Smooth muscle cell (in vitro differentiated cells): ENCODE measurements at regions not wholly inside any gene's neighbourhood (a gene's known extent, or its start where the extent isn't known, plus 50 kb on each side); places are given as distances from the start of the nearest gene placed in this dataset.
A peak's percentile ranks its signal among the peaks of the same experiment; 100 is the strongest.

Experiments
- DNase-seq: peaks from one replicate; lab custom pipeline; 2025; ENCODE audit not compliant: unreplicated experiment; lab: John Stamatoyannopoulos, UW
- H2AFZ ChIP-seq: fragments of 200-600 bp; sonication (generic); 2 replicates; pipeline ENCODE4 v1.6.0; 2016; ENCODE audit warnings: antibody characterized with exemption, low read depth, mild to moderate bottlenecking
- H3F3A ChIP-seq: fragments of 200-600 bp; sonication (generic); 2 replicates; pipeline ENCODE4 v1.6.0; 2017; ENCODE audit warnings: antibody characterized with exemption, low read depth
- H3K27ac ChIP-seq: fragments of 200-600 bp; sonication (generic); 2 replicates; pipeline ENCODE4 v1.5.1; 2016; ENCODE audit warnings: low read depth, mild to moderate bottlenecking
- H3K27me3 ChIP-seq: fragments of 200-600 bp; sonication (generic); 2 replicates; pipeline ENCODE4 v1.6.1; 2016; ENCODE audit warnings: low read depth, mild to moderate bottlenecking
- H3K36me3 ChIP-seq: fragments of 200-600 bp; sonication (generic); 2 replicates; pipeline ENCODE4 v1.5.1; 2016; ENCODE audit warnings: low read depth
- H3K4me1 ChIP-seq: fragments of 200-600 bp; sonication (generic); 2 replicates; pipeline ENCODE4 v1.5.1; 2016; ENCODE audit warnings: low read depth
- H3K4me2 ChIP-seq: fragments of 200-600 bp; sonication (generic); 2 replicates; pipeline ENCODE4 v1.6.0; 2016; ENCODE audit warnings: mild to moderate bottlenecking
- H3K4me3 ChIP-seq: fragments of 200-600 bp; sonication (generic); 2 replicates; pipeline ENCODE4 v1.5.1; 2016; ENCODE audit warnings: mild to moderate bottlenecking
- H3K79me2 ChIP-seq: fragments of 200-600 bp; sonication (generic); 2 replicates; pipeline ENCODE4 v1.6.0; 2016; ENCODE audit warnings: low read depth, mild to moderate bottlenecking
- H3K9ac ChIP-seq: fragments of 200-600 bp; sonication (generic); 2 replicates; pipeline ENCODE4 v1.6.0; 2016; ENCODE audit warnings: low read depth
- H3K9me3 ChIP-seq: fragments of 200-600 bp; sonication (generic); replicated peaks from 2 replicates; pipeline ENCODE4 v1.5.1; 2016; ENCODE audit warnings: low read depth
- H4K20me1 ChIP-seq: fragments of 200-600 bp; sonication (generic); 2 replicates; pipeline ENCODE4 v1.6.0; 2016; ENCODE audit warnings: low read depth
- CTCF ChIP-seq: fragments of 200-600 bp; sonication (generic); IDR thresholded peaks from 2 replicates; pipeline ENCODE4 v1.5.1; 2017; ENCODE audit warnings: borderline replicate concordance, mild to moderate bottlenecking, antibody characterized with exemption; ENCODE audit not compliant: insufficient read depth, poor library complexity, severe bottlenecking
- WGBS: methylation state at CpG from one replicate; pipeline ENCODE4 v1.1.7; 2016; ENCODE audit warnings: low lambda C conversion rate; 5-methylcytosine and 5-hydroxymethylcytosine counted together

DNA sequence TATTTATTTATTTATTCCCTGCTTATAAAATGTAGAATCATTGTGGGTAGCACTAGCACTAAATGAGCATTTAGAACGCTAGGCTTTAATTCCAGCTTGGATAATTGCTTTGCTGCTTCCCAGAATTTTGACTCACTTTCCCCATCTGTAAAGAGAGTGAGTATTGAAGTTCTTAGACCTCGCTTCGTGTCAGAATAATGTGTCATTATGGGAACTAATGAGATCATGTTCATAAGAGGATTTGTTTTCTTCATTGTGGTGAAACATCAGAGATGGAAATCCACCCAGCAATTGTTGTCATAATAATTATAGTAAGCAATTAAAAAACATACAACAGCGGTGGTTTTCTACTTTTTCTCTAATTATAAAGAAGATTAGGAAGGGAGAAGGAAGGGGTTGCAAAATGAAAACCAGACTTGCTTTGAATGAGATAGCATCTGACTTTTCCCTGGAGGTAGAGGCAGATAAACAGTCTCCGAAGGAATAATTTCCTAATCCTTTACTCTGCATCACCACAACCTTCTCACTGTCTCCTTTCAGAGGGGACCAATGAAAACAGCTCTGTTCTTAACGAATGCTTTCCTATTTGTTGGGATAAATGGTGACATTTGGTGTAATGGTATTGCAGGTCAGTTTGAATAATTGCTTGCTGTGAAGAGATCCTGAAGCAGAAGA, 86.8 kb upstream of the ARHGAP5 start:
- Histone ChIP-seq H3K4me3 (peak overlapping the region; percentile 8), H3K9me3 (no peaks in the 10 kb centered on the region), H2AFZ (no peak overlapping the region), H4K20me1 (no peaks in the 10 kb centered on the region), H3K79me2 (no peaks in the 10 kb centered on the region), H3K9ac (peak overlapping the region; percentile 83), H3K27ac (peak overlapping the region; percentile 98), H3K27me3 (no peaks in the 10 kb centered on the region), H3F3A (peaks cover 48% of the 10 kb centered on the region), H3K4me2 (peak overlapping the region; percentile 76), H3K36me3 (no peaks in the 10 kb centered on the region), H3K4me1 (peaks cover 38% of the 10 kb centered on the region)
- no peak for TF ChIP-seq CTCF
- WGBS: 14% methylated on average over 6 of the region's 6 CpGs
- no peak for DNase-seq

DNA sequence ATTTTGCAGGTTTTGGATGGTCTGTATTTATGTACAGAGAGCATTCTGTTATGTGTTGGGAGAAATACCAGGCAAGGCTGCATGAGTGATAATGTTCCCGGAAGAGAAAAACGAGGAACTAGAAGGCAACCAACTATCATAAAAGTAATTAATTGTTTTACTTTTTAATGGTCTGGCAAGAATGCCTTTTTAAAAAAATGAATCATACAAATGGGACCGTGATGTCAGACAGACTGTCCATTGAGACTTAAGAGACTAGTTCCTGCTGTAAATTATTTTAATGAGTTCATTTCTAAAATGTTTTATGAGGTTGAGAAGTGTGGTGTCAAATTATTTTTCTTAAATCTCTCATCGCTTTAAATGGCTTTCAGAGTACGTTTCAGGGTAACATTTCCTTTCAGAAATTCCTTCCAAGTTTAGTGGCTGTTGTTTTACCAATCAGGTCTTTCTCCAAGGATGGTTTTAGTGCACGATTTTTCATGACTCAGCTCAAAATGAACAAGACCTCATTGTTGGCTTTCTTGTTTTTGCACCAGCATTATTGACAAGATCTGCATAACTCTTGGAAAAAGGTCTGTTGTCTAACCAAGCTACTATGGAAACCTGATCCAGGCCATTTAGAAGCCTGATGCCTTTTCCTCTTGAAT, 86.1 kb upstream of the ARHGAP5 start:
- TF ChIP-seq CTCF: no peak
- Histone ChIP-seq H4K20me1 (no peaks in the 10 kb centered on the region), H3F3A (peaks cover 48% of the 10 kb centered on the region), H3K4me3 (peak overlapping the region; percentile 8), H3K4me2 (peak overlapping the region; percentile 76), H3K27me3 (no peaks in the 10 kb centered on the region), H3K9ac (peak overlapping the region; percentile 83), H3K4me1 (peaks cover 38% of the 10 kb centered on the region), H3K36me3 (no peaks in the 10 kb centered on the region), H3K27ac (peak overlapping the region; percentile 98), H2AFZ (no peak overlapping the region), H3K79me2 (no peaks in the 10 kb centered on the region), H3K9me3 (no peaks in the 10 kb centered on the region)
- 8% methylated on average over 6 of the region's 6 CpGs for whole genome bisulfite sequencing
- no peak for DNase-seq

DNA sequence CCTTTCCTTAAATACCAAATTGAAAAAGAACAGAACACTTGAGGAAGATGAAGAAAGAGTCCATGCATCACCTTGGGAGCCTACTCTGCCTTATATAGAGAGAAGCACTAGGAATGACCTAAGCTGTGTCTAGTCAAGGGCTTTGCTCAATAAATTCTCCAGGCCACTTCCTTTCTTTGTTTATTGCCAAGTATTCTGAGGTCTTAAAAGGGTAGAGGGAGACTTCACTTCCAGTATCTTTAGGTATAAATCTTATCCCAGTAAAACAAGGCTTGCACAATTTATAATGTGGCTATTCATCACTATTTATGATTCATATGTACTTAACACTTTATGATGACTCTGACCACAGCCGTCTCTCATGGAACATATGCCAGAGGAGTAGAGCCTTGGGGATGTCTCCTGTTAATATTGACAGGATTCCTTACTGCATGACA, 85.1 kb upstream of the ARHGAP5 start:
- TF ChIP-seq CTCF: no peak
- Histone ChIP-seq H2AFZ (no peak overlapping the region), H3K4me1 (peaks cover 38% of the 10 kb centered on the region), H3K9me3 (no peaks in the 10 kb centered on the region), H3K79me2 (no peaks in the 10 kb centered on the region), H4K20me1 (no peaks in the 10 kb centered on the region), H3K9ac (peak overlapping the region; percentile 83), H3K4me2 (peak overlapping the region; percentile 76), H3K36me3 (no peaks in the 10 kb centered on the region), H3K27ac (peak overlapping the region; percentile 98), H3F3A (peaks cover 48% of the 10 kb centered on the region), H3K27me3 (no peaks in the 10 kb centered on the region), H3K4me3 (peak overlapping the region; percentile 6)
- 6% methylated on average over 1 of the region's 1 CpG for WGBS
- DNase-seq: no peak

DNA sequence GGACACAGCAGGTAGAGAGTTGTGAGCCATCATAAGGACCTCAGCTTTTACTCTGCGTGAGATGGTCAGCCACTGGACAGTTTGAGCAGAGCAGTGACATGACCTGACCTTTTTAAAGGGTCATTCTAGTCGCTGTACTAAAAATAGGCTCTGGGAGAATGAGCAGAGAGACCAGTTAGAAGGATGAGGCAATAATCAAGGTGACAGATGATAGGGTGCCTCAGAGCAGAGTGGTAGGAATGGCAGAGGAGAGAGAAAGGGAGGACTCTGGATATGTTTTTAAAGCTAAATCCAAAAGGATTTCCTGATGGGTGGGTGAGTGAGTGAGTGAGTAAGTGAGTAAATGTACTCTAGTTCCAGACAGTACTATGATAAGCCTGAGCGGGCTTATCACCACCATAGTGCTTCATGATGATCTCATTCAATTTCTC, 83.6 kb upstream of the ARHGAP5 start:
- TF ChIP-seq CTCF: no peak
- DNase-seq: no peak
- no peak overlapping the region for H3K4me3 ChIP-seq
- no peak overlapping the region for H2AFZ ChIP-seq
- peaks cover 38% of the 10 kb centered on the region for H3K4me1 ChIP-seq
- no peaks in the 10 kb centered on the region for H3K36me3 ChIP-seq
- no peaks in the 10 kb centered on the region for H3K79me2 ChIP-seq
- H3K27me3 ChIP-seq: no peaks in the 10 kb centered on the region
- peak overlapping the region; percentile 98 for H3K27ac ChIP-seq
- peak overlapping the region; percentile 83 for H3K9ac ChIP-seq
- peaks cover 48% of the 10 kb centered on the region for H3F3A ChIP-seq
- 39% methylated on average over 3 of the region's 3 CpGs for WGBS
- no peaks in the 10 kb centered on the region for H3K9me3 ChIP-seq
- H3K4me2 ChIP-seq: peak overlapping the region; percentile 48
- no peaks in the 10 kb centered on the region for H4K20me1 ChIP-seq
